ENCODE measurements at regions not wholly inside any gene's neighbourhood (a gene's known extent, or its start where the extent isn't known, plus 50 kb on each side); places are given as distances from the start of the nearest gene placed in this dataset.

GRCh38 chr5:99775189-99775588 is 760.0 kb upstream of the FAM174A start:
- H3K9me3 ChIP-seq = no peaks in the 10 kb centered on the region
- no peaks in the 10 kb centered on the region for H3K27me3 ChIP-seq
- TF ChIP-seq CTCF (IDR thresholded peaks at IDR 0.05) (no peak), POLR2AphosphoS5 (IDR thresholded peaks at IDR 0.05) (no peak), POLR2A (IDR thresholded peaks at IDR 0.05) (no peak), EP300 (IDR thresholded peaks at IDR 0.05) (no peak)
- H3K4me3 ChIP-seq = no peak overlapping the region
- no peak for DNase-seq (ENCODE audit: low spot score in 2 of 2)
- no peak overlapping the region for H3K27ac ChIP-seq
- WGBS = 83% methylated on average over 3 of the region's 3 CpGs
- no peaks in the 10 kb centered on the region for H3K4me1 ChIP-seq
- no peaks in the 10 kb centered on the region for H3K36me3 ChIP-seq

DNA sequence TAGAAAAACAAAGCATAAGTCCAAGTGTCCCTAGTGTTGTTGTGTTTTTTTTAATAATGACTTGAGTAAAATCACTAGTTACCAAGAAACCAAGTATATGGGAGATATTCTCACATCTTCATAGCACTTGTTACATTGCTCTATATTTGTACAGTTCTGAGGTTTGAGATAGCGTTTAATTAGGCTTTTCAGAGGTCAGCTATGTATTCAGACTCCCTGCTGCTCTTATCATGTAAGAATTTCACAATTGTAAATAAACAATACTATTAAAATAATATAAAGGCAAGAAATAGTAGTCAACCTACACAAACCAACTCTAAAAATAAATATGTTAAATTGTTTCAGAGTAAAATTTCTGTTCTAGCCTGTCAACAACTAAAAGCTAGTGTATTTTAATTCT is 761.9 kb upstream of the FAM174A start:
- no peak overlapping the region for H3K27ac ChIP-seq
- no peak for DNase-seq (ENCODE audit: low spot score in 2 of 2)
- H3K27me3 ChIP-seq = no peaks in the 10 kb centered on the region
- no peaks in the 10 kb centered on the region for H3K9me3 ChIP-seq
- no peaks in the 10 kb centered on the region for H3K4me1 ChIP-seq
- no peak overlapping the region for H3K4me3 ChIP-seq
- no peaks in the 10 kb centered on the region for H3K36me3 ChIP-seq
- no peak for TF ChIP-seq POLR2AphosphoS5 (IDR thresholded peaks at IDR 0.05)
- TF ChIP-seq CTCF (IDR thresholded peaks at IDR 0.05) = no peak
- TF ChIP-seq POLR2A (IDR thresholded peaks at IDR 0.05) = no peak
- TF ChIP-seq EP300 (IDR thresholded peaks at IDR 0.05) = no peak
- 79% methylated on average over 1 of the region's 1 CpG for WGBS

DNA sequence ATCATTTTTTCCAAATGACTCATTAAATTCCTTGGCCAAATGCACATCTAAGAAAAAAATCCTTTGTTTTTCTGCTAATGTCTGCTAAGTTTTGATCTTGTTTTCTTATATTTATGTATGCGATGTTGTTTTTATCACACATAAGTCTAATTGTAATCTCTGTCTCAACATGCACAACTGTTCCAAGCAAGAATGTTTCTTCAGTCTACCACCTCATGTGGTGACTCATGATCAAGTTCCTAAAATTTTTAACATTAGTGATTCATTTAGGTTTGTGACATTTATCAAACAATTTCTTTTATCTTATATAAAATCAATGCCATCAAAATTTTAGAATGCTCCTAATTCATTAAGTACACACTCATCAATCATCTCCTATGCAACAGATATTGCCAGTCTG is 763.9 kb upstream of the FAM174A start:
- H3K27ac ChIP-seq = no peak overlapping the region
- 51% methylated on average over 1 of the region's 1 CpG for WGBS
- no peaks in the 10 kb centered on the region for H3K36me3 ChIP-seq
- TF ChIP-seq POLR2A (IDR thresholded peaks at IDR 0.05) (no peak), EP300 (IDR thresholded peaks at IDR 0.05) (no peak), POLR2AphosphoS5 (IDR thresholded peaks at IDR 0.05) (no peak), CTCF (IDR thresholded peaks at IDR 0.05) (no peak)
- H3K4me1 ChIP-seq = no peaks in the 10 kb centered on the region
- no peaks in the 10 kb centered on the region for H3K9me3 ChIP-seq
- no peak for DNase-seq (ENCODE audit: low spot score in 2 of 2)
- no peak overlapping the region for H3K4me3 ChIP-seq
- no peaks in the 10 kb centered on the region for H3K27me3 ChIP-seq

- Histone ChIP-seq H3K27me3 (no peaks in the 10 kb centered on the region), H3K36me3 (no peaks in the 10 kb centered on the region), H3K9me3 (peaks cover 4% of the 10 kb centered on the region), H3K27ac (no peak overlapping the region), H3K4me3 (no peak overlapping the region), H3K4me1 (no peaks in the 10 kb centered on the region)
- 52% methylated on average over 3 of the region's 3 CpGs for WGBS
- no peak for TF ChIP-seq EP300 (IDR thresholded peaks at IDR 0.05)
- TF ChIP-seq CTCF (IDR thresholded peaks at IDR 0.05) = no peak
- no peak for TF ChIP-seq POLR2AphosphoS5 (IDR thresholded peaks at IDR 0.05)
- no peak for TF ChIP-seq POLR2A (IDR thresholded peaks at IDR 0.05)
- DNase-seq (ENCODE audit: low spot score in 2 of 2) = no peak
Observed at GRCh38 chr5:99765011-99765410, 770.2 kb upstream of the FAM174A start.

DNA sequence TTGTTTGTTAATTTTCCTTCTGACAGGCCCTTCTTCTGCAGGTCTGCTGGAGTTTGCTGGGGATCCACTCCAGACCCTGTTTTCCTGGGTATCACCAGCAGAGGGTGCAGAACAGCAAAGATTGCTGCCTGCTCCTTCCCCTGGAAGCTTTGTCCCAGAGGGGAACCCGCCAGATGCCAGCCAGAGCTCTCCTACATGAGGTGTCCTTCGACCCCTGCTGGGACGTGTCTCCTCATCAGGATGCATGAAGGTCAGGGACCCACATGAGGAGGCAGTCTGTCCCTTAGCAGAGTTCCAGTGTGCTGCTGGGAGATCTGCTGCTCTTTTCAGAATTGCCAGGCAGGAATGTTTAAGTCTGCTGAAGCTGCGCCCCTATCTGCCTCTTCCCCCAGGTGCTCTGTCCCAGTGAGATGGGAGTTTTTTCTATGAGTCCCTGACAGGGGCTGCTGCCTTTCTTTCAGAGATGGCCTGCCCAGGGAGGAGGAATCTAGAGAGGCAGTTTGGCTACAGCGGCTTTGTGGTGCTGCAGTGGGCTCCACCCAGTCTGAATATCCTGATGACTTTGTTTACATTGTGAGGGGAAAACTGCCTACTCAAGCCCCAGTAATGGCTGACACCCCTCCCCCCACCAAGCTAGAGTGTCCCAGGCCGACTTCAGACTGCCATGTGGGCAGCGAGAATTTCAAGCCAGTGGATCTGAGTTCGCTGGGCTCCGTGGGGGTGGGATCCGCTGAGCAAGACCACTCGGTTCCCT is 772.0 kb upstream of the FAM174A start:
- DNase-seq (ENCODE audit: low spot score in 2 of 2) = no peak
- WGBS = 78% methylated on average over 8 of the region's 11 CpGs
- H3K4me3 ChIP-seq = no peak overlapping the region
- peaks cover 4% of the 10 kb centered on the region for H3K9me3 ChIP-seq
- no peaks in the 10 kb centered on the region for H3K27me3 ChIP-seq
- H3K27ac ChIP-seq = no peak overlapping the region
- H3K4me1 ChIP-seq = no peaks in the 10 kb centered on the region
- no peak for TF ChIP-seq POLR2A (IDR thresholded peaks at IDR 0.05)
- no peak for TF ChIP-seq EP300 (IDR thresholded peaks at IDR 0.05)
- no peak for TF ChIP-seq CTCF (IDR thresholded peaks at IDR 0.05)
- no peak for TF ChIP-seq POLR2AphosphoS5 (IDR thresholded peaks at IDR 0.05)
- H3K36me3 ChIP-seq = no peaks in the 10 kb centered on the region
